ENCODE measurements at regions not wholly inside any gene's neighbourhood (a gene's known extent, or its start where the extent isn't known, plus 50 kb on each side); places are given as distances from the start of the nearest gene placed in this dataset.

- Histone ChIP-seq H3K4me3 (ENCODE audit: low read depth, low read length) (no peak overlapping the region), H3K4me1 (ENCODE audit: control insufficient read depth, insufficient read depth, low read length, poor library complexity, severe bottlenecking) (no peaks in the 10 kb centered on the region), H3K36me3 (ENCODE audit: control insufficient read depth, insufficient read depth, low read length) (no peaks in the 10 kb centered on the region), H3K9me3 (ENCODE audit: control insufficient read depth in 2 of 2, low read length in 2 of 2) (no peaks in the 10 kb centered on the region), H3K27me3 (ENCODE audit: control insufficient read depth, insufficient read depth, low read length) (no peaks in the 10 kb centered on the region), H3K27ac (ENCODE audit: insufficient read depth, low read length, poor library complexity, severe bottlenecking) (no peak overlapping the region)
- H3K9me3 Mint-ChIP-seq: peaks cover 0 to 7% (median 0%) of the 10 kb centered on the region in 7 donors
- ATAC-seq (ENCODE audit: low read depth in 2 of 2) (no peak), DNase-seq (no peak)
- H3K27me3 Mint-ChIP-seq: peaks cover 5% of the 10 kb centered on the region
- H3K36me3 Mint-ChIP-seq: no peaks in the 10 kb centered on the region
- H3K27ac Mint-ChIP-seq: no peak overlapping the region
- no peaks in the 10 kb centered on the region for H3K4me1 Mint-ChIP-seq
- no peak overlapping the region for H3K4me3 Mint-ChIP-seq
Measured at GRCh38 chr10:113345826-113346624, 206.8 kb upstream of the HABP2 start.

GRCh38 chr10:113347508-113347907, 205.3 kb upstream of the HABP2 start:
- no peaks in the 10 kb centered on the region for H3K36me3 ChIP-seq (ENCODE audit: control insufficient read depth, insufficient read depth, low read length)
- Mint-ChIP-seq H3K27me3 (peaks cover 9% of the 10 kb centered on the region), H3K4me3 (no peak overlapping the region), H3K27ac (no peak overlapping the region), H3K4me1 (no peaks in the 10 kb centered on the region), H3K9me3 (peaks cover 0 to 7% (median 0%) of the 10 kb centered on the region in 7 donors), H3K36me3 (no peaks in the 10 kb centered on the region)
- no peaks in the 10 kb centered on the region for H3K27me3 ChIP-seq (ENCODE audit: control insufficient read depth, insufficient read depth, low read length)
- DNase-seq (no peak), ATAC-seq (ENCODE audit: low read depth in 2 of 2) (no peak)
- H3K9me3 ChIP-seq (ENCODE audit: control insufficient read depth in 2 of 2, low read length in 2 of 2): no peaks in the 10 kb centered on the region
- H3K27ac ChIP-seq (ENCODE audit: insufficient read depth, low read length, poor library complexity, severe bottlenecking): no peak overlapping the region
- H3K4me1 ChIP-seq (ENCODE audit: control insufficient read depth, insufficient read depth, low read length, poor library complexity, severe bottlenecking): no peaks in the 10 kb centered on the region
- no peak overlapping the region for H3K4me3 ChIP-seq (ENCODE audit: low read depth, low read length)

DNA sequence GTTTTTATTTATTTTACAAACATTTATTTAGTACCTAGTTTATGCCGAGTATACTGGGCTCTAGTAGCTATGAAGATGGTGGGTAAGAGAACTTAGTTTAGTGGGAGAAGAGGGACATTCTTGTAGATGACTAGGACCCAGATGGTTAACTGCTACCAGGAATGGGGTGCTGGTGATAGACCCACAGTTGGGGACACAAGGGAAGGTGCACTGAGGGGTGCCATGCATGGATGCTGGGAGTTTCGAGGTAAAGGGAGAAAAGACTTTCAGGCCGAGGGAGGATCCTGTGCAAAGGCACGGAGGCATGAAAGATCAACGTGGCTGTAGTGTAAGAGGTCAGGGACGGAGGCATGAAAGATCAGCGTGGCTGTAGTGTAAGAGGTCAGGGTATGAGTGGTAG, 204.2 kb upstream of the HABP2 start:
- Mint-ChIP-seq H3K9me3 (peaks cover 0 to 7% (median 0%) of the 10 kb centered on the region in 7 donors), H3K27me3 (peaks cover 9% of the 10 kb centered on the region), H3K4me1 (no peaks in the 10 kb centered on the region), H3K36me3 (no peaks in the 10 kb centered on the region), H3K4me3 (no peak overlapping the region), H3K27ac (no peak overlapping the region)
- Histone ChIP-seq H3K27ac (ENCODE audit: insufficient read depth, low read length, poor library complexity, severe bottlenecking) (no peak overlapping the region), H3K4me3 (ENCODE audit: low read depth, low read length) (no peak overlapping the region), H3K36me3 (ENCODE audit: control insufficient read depth, insufficient read depth, low read length) (no peaks in the 10 kb centered on the region), H3K27me3 (ENCODE audit: control insufficient read depth, insufficient read depth, low read length) (no peaks in the 10 kb centered on the region), H3K9me3 (ENCODE audit: control insufficient read depth in 2 of 2, low read length in 2 of 2) (no peaks in the 10 kb centered on the region), H3K4me1 (ENCODE audit: control insufficient read depth, insufficient read depth, low read length, poor library complexity, severe bottlenecking) (no peaks in the 10 kb centered on the region)
- no peak for ATAC-seq (ENCODE audit: low read depth in 2 of 2)
- no peak for DNase-seq

DNA sequence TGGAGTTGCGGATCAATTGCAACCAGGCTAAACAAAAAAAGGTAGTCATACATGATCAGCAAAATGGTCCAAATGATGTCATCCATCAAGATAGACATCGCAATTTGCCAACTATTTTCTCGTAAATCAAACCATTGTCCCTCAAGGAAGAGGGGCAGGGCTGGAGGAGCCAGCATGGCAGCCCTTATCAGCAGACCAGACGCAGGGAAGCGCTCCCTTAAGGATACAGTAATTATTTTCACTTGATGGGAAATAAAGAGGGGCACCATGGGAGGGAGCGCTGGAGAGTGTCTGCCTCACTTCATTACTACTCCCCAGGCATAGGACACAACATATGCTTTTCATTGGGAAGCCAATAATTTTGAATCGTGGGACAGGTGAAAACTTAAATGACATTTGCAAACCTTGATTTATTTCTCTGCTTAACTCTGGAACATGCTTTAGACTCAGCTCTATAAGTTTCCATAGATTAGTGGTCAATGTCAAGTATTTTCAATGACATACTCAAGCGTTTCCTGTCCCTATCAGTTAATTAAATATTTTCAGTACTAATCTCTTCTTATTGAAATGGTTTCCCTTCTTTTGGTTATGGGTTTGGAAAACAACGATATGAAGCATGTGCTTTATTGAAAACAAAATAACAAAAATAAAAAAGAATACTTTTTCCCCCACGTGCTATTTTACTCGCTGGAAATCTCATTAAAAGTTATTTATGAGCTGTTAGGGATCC, 202.4 kb upstream of the HABP2 start:
- no peaks in the 10 kb centered on the region for H3K9me3 ChIP-seq (ENCODE audit: control insufficient read depth in 2 of 2, low read length in 2 of 2)
- Mint-ChIP-seq H3K4me1 (no peaks in the 10 kb centered on the region), H3K4me3 (no peak overlapping the region), H3K27me3 (peaks cover 12% of the 10 kb centered on the region), H3K9me3 (peaks cover 0 to 7% (median 0%) of the 10 kb centered on the region in 7 donors), H3K36me3 (no peaks in the 10 kb centered on the region), H3K27ac (no peak overlapping the region)
- no peaks in the 10 kb centered on the region for H3K36me3 ChIP-seq (ENCODE audit: control insufficient read depth, insufficient read depth, low read length)
- DNase-seq (no peak), ATAC-seq (ENCODE audit: low read depth in 2 of 2) (no peak)
- H3K4me1 ChIP-seq (ENCODE audit: control insufficient read depth, insufficient read depth, low read length, poor library complexity, severe bottlenecking): no peaks in the 10 kb centered on the region
- no peaks in the 10 kb centered on the region for H3K27me3 ChIP-seq (ENCODE audit: control insufficient read depth, insufficient read depth, low read length)
- no peak overlapping the region for H3K27ac ChIP-seq (ENCODE audit: insufficient read depth, low read length, poor library complexity, severe bottlenecking)
- no peak overlapping the region for H3K4me3 ChIP-seq (ENCODE audit: low read depth, low read length)

DNA sequence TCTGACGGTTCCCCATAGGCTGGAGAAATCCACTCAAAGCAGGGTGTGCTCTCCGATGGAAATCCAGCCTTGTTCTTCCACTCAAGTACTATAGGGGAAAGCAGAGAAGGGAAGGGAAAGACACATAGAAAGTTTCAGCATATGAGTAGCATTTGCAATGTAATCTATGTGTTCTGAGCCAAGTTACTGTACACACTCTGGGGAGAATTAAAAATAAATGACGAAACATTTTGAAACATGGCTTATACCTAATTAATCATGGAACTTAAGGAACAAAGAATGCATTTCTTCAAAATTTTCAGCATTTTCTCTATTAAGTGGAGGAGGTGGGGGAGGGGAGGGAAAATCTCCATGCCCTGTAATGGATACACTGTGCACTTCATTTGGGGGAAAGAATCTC, 198.1 kb upstream of the HABP2 start:
- no peaks in the 10 kb centered on the region for H3K9me3 ChIP-seq (ENCODE audit: control insufficient read depth in 2 of 2, low read length in 2 of 2)
- no peaks in the 10 kb centered on the region for H3K27me3 ChIP-seq (ENCODE audit: control insufficient read depth, insufficient read depth, low read length)
- H3K4me3 Mint-ChIP-seq: no peak overlapping the region
- H3K4me3 ChIP-seq (ENCODE audit: low read depth, low read length): no peak overlapping the region
- no peaks in the 10 kb centered on the region for H3K36me3 ChIP-seq (ENCODE audit: control insufficient read depth, insufficient read depth, low read length)
- ATAC-seq (ENCODE audit: low read depth in 2 of 2) (no peak), DNase-seq (no peak)
- H3K36me3 Mint-ChIP-seq: no peaks in the 10 kb centered on the region
- H3K9me3 Mint-ChIP-seq: peaks cover 0 to 4% (median 0%) of the 10 kb centered on the region in 7 donors
- H3K27ac ChIP-seq (ENCODE audit: insufficient read depth, low read length, poor library complexity, severe bottlenecking): no peak overlapping the region
- no peaks in the 10 kb centered on the region for H3K4me1 Mint-ChIP-seq
- peaks cover 8% of the 10 kb centered on the region for H3K27me3 Mint-ChIP-seq
- H3K4me1 ChIP-seq (ENCODE audit: control insufficient read depth, insufficient read depth, low read length, poor library complexity, severe bottlenecking): no peaks in the 10 kb centered on the region
- no peak overlapping the region for H3K27ac Mint-ChIP-seq

- ATAC-seq (ENCODE audit: low read depth in 2 of 2) (no peak), DNase-seq (no peak)
- H3K9me3 Mint-ChIP-seq: peaks cover 0 to 5% (median 0%) of the 10 kb centered on the region in 7 donors
- peaks cover 10% of the 10 kb centered on the region for H3K27me3 Mint-ChIP-seq
- H3K36me3 ChIP-seq (ENCODE audit: control insufficient read depth, insufficient read depth, low read length): no peaks in the 10 kb centered on the region
- no peak overlapping the region for H3K27ac Mint-ChIP-seq
- H3K4me1 ChIP-seq (ENCODE audit: control insufficient read depth, insufficient read depth, low read length, poor library complexity, severe bottlenecking): no peaks in the 10 kb centered on the region
- no peak overlapping the region for H3K4me3 Mint-ChIP-seq
- no peak overlapping the region for H3K4me3 ChIP-seq (ENCODE audit: low read depth, low read length)
- H3K27me3 ChIP-seq (ENCODE audit: control insufficient read depth, insufficient read depth, low read length): no peaks in the 10 kb centered on the region
- no peak overlapping the region for H3K27ac ChIP-seq (ENCODE audit: insufficient read depth, low read length, poor library complexity, severe bottlenecking)
- no peaks in the 10 kb centered on the region for H3K9me3 ChIP-seq (ENCODE audit: control insufficient read depth in 2 of 2, low read length in 2 of 2)
- H3K36me3 Mint-ChIP-seq: no peaks in the 10 kb centered on the region
- no peaks in the 10 kb centered on the region for H3K4me1 Mint-ChIP-seq
Measured at GRCh38 chr10:113356794-113357680, 195.8 kb upstream of the HABP2 start.

DNA sequence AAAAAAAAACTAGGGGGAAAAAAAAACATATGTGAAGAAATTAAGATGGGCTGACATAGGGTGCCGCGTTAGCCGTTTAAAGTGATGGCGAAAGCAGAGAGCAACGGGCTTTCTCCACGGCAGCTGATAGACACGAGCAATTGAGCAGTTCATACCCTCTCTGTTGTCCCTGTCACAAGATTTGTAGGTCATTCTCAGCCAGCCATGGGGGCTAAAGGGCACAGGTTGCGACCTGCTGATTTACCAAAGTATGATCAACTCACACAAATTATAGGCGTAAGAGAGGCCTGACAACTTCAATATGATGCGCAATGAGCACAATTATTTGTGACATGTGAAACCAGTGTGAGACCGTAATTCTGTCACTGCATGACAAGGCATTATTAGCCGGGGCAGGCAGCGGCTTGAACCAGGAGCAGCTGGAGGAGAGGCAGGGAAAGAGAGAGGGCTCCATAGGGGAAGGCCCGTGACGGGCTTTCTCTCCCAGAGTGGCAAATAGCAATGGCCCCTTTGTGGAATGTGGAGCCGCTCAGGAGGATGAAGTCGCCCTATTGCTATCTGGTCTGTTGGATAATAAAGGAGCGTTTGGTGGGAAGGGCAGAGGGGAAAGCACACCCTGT, 195.1 kb upstream of the HABP2 start:
- ATAC-seq (ENCODE audit: low read depth in 2 of 2): no peak
- Histone ChIP-seq H3K4me3 (ENCODE audit: low read depth, low read length) (no peak overlapping the region), H3K27ac (ENCODE audit: insufficient read depth, low read length, poor library complexity, severe bottlenecking) (no peak overlapping the region), H3K9me3 (ENCODE audit: control insufficient read depth in 2 of 2, low read length in 2 of 2) (no peaks in the 10 kb centered on the region), H3K36me3 (ENCODE audit: control insufficient read depth, insufficient read depth, low read length) (no peaks in the 10 kb centered on the region), H3K4me1 (ENCODE audit: control insufficient read depth, insufficient read depth, low read length, poor library complexity, severe bottlenecking) (no peaks in the 10 kb centered on the region), H3K27me3 (ENCODE audit: control insufficient read depth, insufficient read depth, low read length) (no peaks in the 10 kb centered on the region)
- Mint-ChIP-seq H3K4me3 (no peak overlapping the region), H3K4me1 (peaks cover 0 to 4% (median 0%) of the 10 kb centered on the region in 4 donors), H3K27me3 (peaks cover 8% of the 10 kb centered on the region), H3K27ac (no peak overlapping the region), H3K36me3 (no peaks in the 10 kb centered on the region), H3K9me3 (peaks cover 0 to 2% (median 0%) of the 10 kb centered on the region in 7 donors)
- DNase-seq: no peak
